ENCODE measurements at regions not wholly inside any gene's neighbourhood (a gene's known extent, or its start where the extent isn't known, plus 50 kb on each side); places are given as distances from the start of the nearest gene placed in this dataset.

GRCh38 chr19:30886222-30886621, 463.0 kb downstream of the TSHZ3 start:
- CTCF ChIA-PET: no interaction called here
- no peak for DNase-seq (ENCODE audit: unreplicated experiment)
- no TSS peak for BruUV-seq (replicated peaks)
- Mint-ChIP-seq H3K9me3 (ENCODE audit: unreplicated experiment) (peaks cover 16% of the 10 kb centered on the region), H3K4me3 (ENCODE audit: unreplicated experiment) (no peak overlapping the region), H3K36me3 (ENCODE audit: insufficient read depth, unreplicated experiment) (no peaks in the 10 kb centered on the region), H3K4me1 (ENCODE audit: insufficient read depth, unreplicated experiment) (no peaks in the 10 kb centered on the region), H3K27me3 (ENCODE audit: insufficient read depth, unreplicated experiment) (no peaks in the 10 kb centered on the region), H3K27ac (ENCODE audit: low read depth, unreplicated experiment) (no peak overlapping the region)
- POLR2A ChIA-PET: no interaction called here
- no peak for TF ChIP-seq CTCF (IDR thresholded peaks at IDR 0.05; ENCODE audit: unreplicated experiment)
- intact Hi-C loops (cut with micrococcal nuclease): no loop called here

DNA sequence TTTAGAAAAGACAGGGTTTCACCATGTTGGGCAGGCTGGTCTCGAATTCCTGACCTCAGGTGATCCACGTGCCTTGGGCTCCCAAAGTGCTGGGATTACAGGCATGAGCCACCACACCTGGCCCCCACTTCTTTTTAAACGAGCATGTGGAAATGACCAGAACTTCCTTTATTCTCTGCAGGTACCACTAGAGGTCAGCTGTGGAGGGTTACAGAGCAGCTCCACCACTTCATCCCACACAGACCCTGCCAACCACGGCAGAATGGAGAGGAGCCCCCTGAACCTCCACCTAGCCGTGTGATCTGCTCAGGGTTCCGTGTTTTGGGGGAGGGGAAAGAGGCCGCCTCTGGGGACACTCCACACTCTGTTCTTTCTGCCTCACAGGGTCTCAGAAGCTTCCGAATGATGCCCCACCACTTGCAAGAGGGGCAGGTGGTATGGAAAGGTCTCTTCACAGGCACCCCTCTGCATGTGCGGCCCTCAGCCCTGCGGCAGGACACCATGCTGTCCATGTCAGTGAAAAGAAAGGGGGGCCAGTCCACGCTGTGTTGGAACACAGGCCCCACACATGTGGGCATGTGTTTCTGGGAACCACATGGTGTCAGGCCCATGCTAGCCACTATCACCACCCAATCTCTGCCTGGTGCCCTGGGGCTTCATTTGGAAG, 465.0 kb downstream of the TSHZ3 start:
- Mint-ChIP-seq H3K27me3 (ENCODE audit: insufficient read depth, unreplicated experiment) (no peaks in the 10 kb centered on the region), H3K27ac (ENCODE audit: low read depth, unreplicated experiment) (no peak overlapping the region), H3K4me3 (ENCODE audit: unreplicated experiment) (no peak overlapping the region), H3K36me3 (ENCODE audit: insufficient read depth, unreplicated experiment) (no peaks in the 10 kb centered on the region), H3K4me1 (ENCODE audit: insufficient read depth, unreplicated experiment) (no peaks in the 10 kb centered on the region), H3K9me3 (ENCODE audit: unreplicated experiment) (no peaks in the 10 kb centered on the region)
- ChIA-PET CTCF (interaction anchor here (0.7 kb wide), 1 partner anchor 155 kb away, joined by 3 read pairs; no protein-coding TSS in a partner anchor), POLR2A (no interaction called here)
- no peak for DNase-seq (ENCODE audit: unreplicated experiment)
- no TSS peak for BruUV-seq (replicated peaks)
- intact Hi-C loops (cut with micrococcal nuclease): no loop called here
- TF ChIP-seq CTCF (IDR thresholded peaks at IDR 0.05; ENCODE audit: unreplicated experiment): no peak

DNA sequence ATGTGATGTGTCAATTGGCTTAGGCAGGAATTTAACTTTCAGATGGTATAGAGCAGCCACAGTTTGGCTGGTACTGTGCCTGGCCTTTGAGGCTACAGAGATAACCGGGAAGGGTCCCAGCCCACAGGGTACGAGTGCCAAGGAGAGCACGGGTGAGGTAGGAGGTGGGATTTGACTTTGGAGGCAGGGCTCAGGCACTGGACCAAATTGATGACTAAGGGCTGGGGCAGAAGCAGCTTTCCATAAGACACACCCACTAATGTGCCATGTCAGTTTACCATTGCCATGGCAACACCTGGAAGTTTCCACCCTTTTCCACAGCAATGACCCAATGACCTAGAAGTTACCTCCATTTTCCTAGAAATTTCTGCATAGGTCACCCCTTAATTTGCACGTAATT, 466.2 kb downstream of the TSHZ3 start:
- H3K9me3 Mint-ChIP-seq (ENCODE audit: unreplicated experiment): peaks cover 7% of the 10 kb centered on the region
- CTCF ChIA-PET: no interaction called here

DNA sequence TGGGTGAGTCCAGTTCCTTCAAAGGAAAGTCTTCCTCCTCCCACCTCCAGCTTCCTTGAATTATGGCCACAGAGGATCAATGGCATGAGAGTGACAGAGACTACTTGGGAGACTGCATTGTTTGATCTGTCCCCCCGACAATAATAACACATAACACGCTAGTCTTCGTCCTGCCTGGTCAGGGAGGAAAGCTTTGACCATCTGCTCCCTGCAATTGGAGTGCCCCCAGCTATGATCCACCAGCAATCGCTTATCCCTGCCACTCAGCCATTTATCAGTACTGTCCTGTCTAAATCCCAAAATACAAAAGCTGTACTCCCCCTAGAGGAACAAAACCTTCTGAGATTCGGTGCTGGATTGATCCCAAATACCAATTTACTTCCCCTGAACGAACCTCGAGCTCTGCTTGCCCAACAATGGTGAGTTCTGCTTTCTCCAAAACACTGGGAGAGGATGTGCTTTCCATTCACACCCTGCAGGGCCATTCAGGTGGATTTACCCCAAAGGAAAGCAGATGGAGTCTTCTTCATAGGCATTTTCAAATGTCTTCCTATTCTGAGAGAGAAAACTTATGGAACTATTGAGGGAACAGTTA, 466.7 kb downstream of the TSHZ3 start:
- Mint-ChIP-seq H3K9me3 (ENCODE audit: unreplicated experiment) (peaks cover 12% of the 10 kb centered on the region), H3K27ac (ENCODE audit: low read depth, unreplicated experiment) (no peak overlapping the region), H3K36me3 (ENCODE audit: insufficient read depth, unreplicated experiment) (no peaks in the 10 kb centered on the region), H3K27me3 (ENCODE audit: insufficient read depth, unreplicated experiment) (no peaks in the 10 kb centered on the region), H3K4me3 (ENCODE audit: unreplicated experiment) (no peak overlapping the region), H3K4me1 (ENCODE audit: insufficient read depth, unreplicated experiment) (no peaks in the 10 kb centered on the region)
- no peak for TF ChIP-seq CTCF (IDR thresholded peaks at IDR 0.05; ENCODE audit: unreplicated experiment)
- no peak for DNase-seq (ENCODE audit: unreplicated experiment)
- CTCF ChIA-PET: no interaction called here
- POLR2A ChIA-PET: no interaction called here
- intact Hi-C loops (cut with micrococcal nuclease): no loop called here
- no TSS peak for BruUV-seq (replicated peaks)

More for the DNA sequence above, 466.2 kb downstream of the TSHZ3 start:
- Mint-ChIP-seq H3K27me3 (ENCODE audit: insufficient read depth, unreplicated experiment) (no peaks in the 10 kb centered on the region), H3K36me3 (ENCODE audit: insufficient read depth, unreplicated experiment) (no peaks in the 10 kb centered on the region), H3K4me3 (ENCODE audit: unreplicated experiment) (no peak overlapping the region), H3K4me1 (ENCODE audit: insufficient read depth, unreplicated experiment) (no peaks in the 10 kb centered on the region), H3K27ac (ENCODE audit: low read depth, unreplicated experiment) (no peak overlapping the region)
- intact Hi-C loops (cut with micrococcal nuclease): no loop called here
- DNase-seq (ENCODE audit: unreplicated experiment): no peak
- POLR2A ChIA-PET: no interaction called here
- no peak for TF ChIP-seq CTCF (IDR thresholded peaks at IDR 0.05; ENCODE audit: unreplicated experiment)
- BruUV-seq (replicated peaks): no TSS peak
